Rectal smooth muscle tissue (tissue), 1 donor: ENCODE measurements at regions not wholly inside any gene's neighbourhood (a gene's known extent, or its start where the extent isn't known, plus 50 kb on each side); places are given as distances from the start of the nearest gene placed in this dataset.

Source experiments
- H3K27ac ChIP-seq: one replicate; pipeline ENCODE4 v1.7.0; 2013; ENCODE audit warnings: low read depth, low read length, inconsistent platforms
- H3K27me3 ChIP-seq: one replicate; pipeline ENCODE4 v1.7.0; 2013; ENCODE audit warnings: low read length; ENCODE audit not compliant: control insufficient read depth, insufficient read depth
- H3K36me3 ChIP-seq: one replicate; pipeline ENCODE4 v1.7.0; 2013; ENCODE audit warnings: low read length; ENCODE audit not compliant: control insufficient read depth, insufficient read depth
- H3K4me1 ChIP-seq: one replicate; pipeline ENCODE4 v1.7.0; 2013; ENCODE audit warnings: low read length; ENCODE audit not compliant: control insufficient read depth, insufficient read depth
- H3K4me3 ChIP-seq: one replicate; pipeline ENCODE4 v1.7.0; 2013; ENCODE audit warnings: low read length
- H3K9ac ChIP-seq: one replicate; pipeline ENCODE4 v1.7.0; 2013; ENCODE audit warnings: low read length

- Histone ChIP-seq H3K4me3 (no peak overlapping the region), H3K9ac (no peak overlapping the region), H3K27ac (no peak overlapping the region), H3K27me3 (no peaks in the 10 kb centered on the region), H3K36me3 (no peaks in the 10 kb centered on the region), H3K4me1 (no peaks in the 10 kb centered on the region)
These were observed 195.6 kb upstream of the NREP start for GRCh38 chr5:111952555-111952954.

- no peaks in the 10 kb centered on the region for H3K36me3 ChIP-seq
- no peaks in the 10 kb centered on the region for H3K4me1 ChIP-seq
- no peak overlapping the region for H3K9ac ChIP-seq
- H3K27me3 ChIP-seq: no peaks in the 10 kb centered on the region
- no peak overlapping the region for H3K4me3 ChIP-seq
- H3K27ac ChIP-seq: no peak overlapping the region
These were observed 193.7 kb upstream of the NREP start for GRCh38 chr5:111950660-111951059.

GRCh38 chr5:111948092-111948841 lies 191.3 kb upstream of the NREP start:
- H3K4me3 ChIP-seq: no peak overlapping the region
- no peak overlapping the region for H3K9ac ChIP-seq
- no peaks in the 10 kb centered on the region for H3K4me1 ChIP-seq
- H3K27me3 ChIP-seq: no peaks in the 10 kb centered on the region
- H3K27ac ChIP-seq: no peak overlapping the region
- H3K36me3 ChIP-seq: no peaks in the 10 kb centered on the region

- H3K4me3 ChIP-seq: no peak overlapping the region
These were observed 189.6 kb upstream of the NREP start for GRCh38 chr5:111946556-111946955.

GRCh38 chr5:111945535-111945934 lies 188.5 kb upstream of the NREP start:
- H3K27me3 ChIP-seq: no peaks in the 10 kb centered on the region
- no peak overlapping the region for H3K4me3 ChIP-seq
- no peak overlapping the region for H3K9ac ChIP-seq
- no peak overlapping the region for H3K27ac ChIP-seq
- H3K4me1 ChIP-seq: no peaks in the 10 kb centered on the region
- H3K36me3 ChIP-seq: no peaks in the 10 kb centered on the region

More at GRCh38 chr5:111946556-111946955, 189.6 kb upstream of the NREP start:
- H3K9ac ChIP-seq: no peak overlapping the region
- no peaks in the 10 kb centered on the region for H3K36me3 ChIP-seq
- H3K4me1 ChIP-seq: no peaks in the 10 kb centered on the region
- no peaks in the 10 kb centered on the region for H3K27me3 ChIP-seq
- H3K27ac ChIP-seq: no peak overlapping the region

GRCh38 chr5:111942661-111943401 lies 185.8 kb upstream of the NREP start:
- H3K4me3 ChIP-seq: no peak overlapping the region
- H3K4me1 ChIP-seq: no peaks in the 10 kb centered on the region
- no peaks in the 10 kb centered on the region for H3K27me3 ChIP-seq
- no peaks in the 10 kb centered on the region for H3K36me3 ChIP-seq
- H3K27ac ChIP-seq: no peak overlapping the region
- no peak overlapping the region for H3K9ac ChIP-seq

- H3K4me1 ChIP-seq: no peaks in the 10 kb centered on the region
- no peak overlapping the region for H3K9ac ChIP-seq
- no peak overlapping the region for H3K27ac ChIP-seq
- no peaks in the 10 kb centered on the region for H3K36me3 ChIP-seq
- no peak overlapping the region for H3K4me3 ChIP-seq
- H3K27me3 ChIP-seq: no peaks in the 10 kb centered on the region
These were observed 185.2 kb upstream of the NREP start for GRCh38 chr5:111942201-111942600.

GRCh38 chr5:111937094-111937493 lies 180.1 kb upstream of the NREP start:
- peaks cover 6% of the 10 kb centered on the region for H3K4me1 ChIP-seq
- H3K9ac ChIP-seq: no peak overlapping the region
- H3K27me3 ChIP-seq: no peaks in the 10 kb centered on the region
- no peak overlapping the region for H3K27ac ChIP-seq
- H3K4me3 ChIP-seq: no peak overlapping the region
- H3K36me3 ChIP-seq: no peaks in the 10 kb centered on the region

- Histone ChIP-seq H3K9ac (no peak overlapping the region), H3K27me3 (no peaks in the 10 kb centered on the region), H3K4me3 (no peak overlapping the region), H3K36me3 (no peaks in the 10 kb centered on the region), H3K4me1 (peaks cover 6% of the 10 kb centered on the region), H3K27ac (no peak overlapping the region)
These were observed 178.8 kb upstream of the NREP start for GRCh38 chr5:111935835-111936234.

GRCh38 chr5:111935009-111935408 lies 178.0 kb upstream of the NREP start:
- no peak overlapping the region for H3K27ac ChIP-seq
- H3K36me3 ChIP-seq: no peaks in the 10 kb centered on the region
- peaks cover 6% of the 10 kb centered on the region for H3K4me1 ChIP-seq
- H3K9ac ChIP-seq: no peak overlapping the region
- no peaks in the 10 kb centered on the region for H3K27me3 ChIP-seq
- H3K4me3 ChIP-seq: no peak overlapping the region

GRCh38 chr5:111934511-111934910 lies 177.5 kb upstream of the NREP start:
- Histone ChIP-seq H3K27ac (no peak overlapping the region), H3K9ac (no peak overlapping the region), H3K4me1 (peaks cover 6% of the 10 kb centered on the region)

GRCh38 chr5:111933086-111933485 lies 176.1 kb upstream of the NREP start:
- H3K27ac ChIP-seq: no peak overlapping the region
- H3K36me3 ChIP-seq: no peaks in the 10 kb centered on the region
- no peak overlapping the region for H3K9ac ChIP-seq
- peaks cover 6% of the 10 kb centered on the region for H3K4me1 ChIP-seq
- H3K4me3 ChIP-seq: no peak overlapping the region
- no peaks in the 10 kb centered on the region for H3K27me3 ChIP-seq

More at GRCh38 chr5:111934511-111934910, 177.5 kb upstream of the NREP start:
- Histone ChIP-seq H3K4me3 (no peak overlapping the region), H3K27me3 (no peaks in the 10 kb centered on the region), H3K36me3 (no peaks in the 10 kb centered on the region)

GRCh38 chr5:111932628-111933027 lies 175.6 kb upstream of the NREP start:
- H3K4me3 ChIP-seq: no peak overlapping the region
- no peaks in the 10 kb centered on the region for H3K36me3 ChIP-seq
- H3K4me1 ChIP-seq: peaks cover 6% of the 10 kb centered on the region
- H3K27ac ChIP-seq: no peak overlapping the region
- H3K27me3 ChIP-seq: no peaks in the 10 kb centered on the region
- no peak overlapping the region for H3K9ac ChIP-seq
